H9 (cell line): ENCODE measurements at regions not wholly inside any gene's neighbourhood (a gene's known extent, or its start where the extent isn't known, plus 50 kb on each side); places are given as distances from the start of the nearest gene placed in this dataset.

Source experiments
- DNase-seq: peaks from one replicate; pipeline ENCODE4 v3.0.0-alpha.2; 2017
- H2AFZ ChIP-seq: one replicate; pipeline ENCODE4 v1.6.1; 2013; ENCODE audit warnings: mild to moderate bottlenecking, low read length, control low read depth, moderate library complexity
- H2AK5ac ChIP-seq: 2 replicates; pipeline ENCODE4 v1.6.1; 2013; ENCODE audit warnings: low read length, control low read depth, mixed read lengths; ENCODE audit not compliant: insufficient read length
- H2BK120ac ChIP-seq: one replicate; pipeline ENCODE4 v1.6.1; 2013; ENCODE audit warnings: low read depth, mild to moderate bottlenecking, low read length, control low read depth, inconsistent platforms; ENCODE audit not compliant: poor library complexity, severe bottlenecking
- H2BK12ac ChIP-seq: 2 replicates; pipeline ENCODE4 v1.6.1; 2013; ENCODE audit warnings: low read length, control low read depth, mixed read lengths, low read depth; ENCODE audit not compliant: insufficient read length
- H2BK15ac ChIP-seq: 2 replicates; pipeline ENCODE4 v1.6.1; 2013; ENCODE audit warnings: low read depth, low read length, control low read depth
- H2BK20ac ChIP-seq: one replicate; pipeline ENCODE4 v1.6.1; 2013; ENCODE audit warnings: low read depth, mild to moderate bottlenecking, low read length, control low read depth, inconsistent platforms; ENCODE audit not compliant: poor library complexity, severe bottlenecking
- H2BK5ac ChIP-seq: 2 replicates; pipeline ENCODE4 v1.6.1; 2013; ENCODE audit warnings: low read length, control low read depth, mixed read lengths; ENCODE audit not compliant: insufficient read length
- H3K14ac ChIP-seq: 2 replicates; pipeline ENCODE4 v1.6.1; 2013; ENCODE audit warnings: low read length, control low read depth; ENCODE audit not compliant: insufficient read depth
- H3K18ac ChIP-seq: 2 replicates; pipeline ENCODE4 v1.6.1; 2013; ENCODE audit warnings: low read depth, mild to moderate bottlenecking, mixed read lengths, low read length, control low read depth; ENCODE audit not compliant: insufficient read length
- H3K23ac ChIP-seq: 2 replicates; pipeline ENCODE4 v1.6.1; 2013; ENCODE audit warnings: low read length, control low read depth, mixed read lengths, low read depth; ENCODE audit not compliant: insufficient read length
- H3K23me2 ChIP-seq: 2 replicates; pipeline ENCODE4 v1.6.1; 2013; ENCODE audit warnings: low read depth, mild to moderate bottlenecking, mixed read lengths, low read length, control low read depth; ENCODE audit not compliant: insufficient read length, poor library complexity, severe bottlenecking
- H3K27ac ChIP-seq: 2 replicates; pipeline ENCODE4 v1.5.1; 2013; ENCODE audit warnings: low read length, control low read depth, mixed read lengths, low read depth; ENCODE audit not compliant: insufficient read length
- H3K27me3 ChIP-seq: 2 replicates; pipeline ENCODE4 v1.6.1; 2013; ENCODE audit warnings: low read length, control low read depth, inconsistent platforms; ENCODE audit not compliant: insufficient read depth
- H3K4ac ChIP-seq: 2 replicates; pipeline ENCODE4 v1.6.1; 2013; ENCODE audit warnings: low read depth, mild to moderate bottlenecking, control low read depth, inconsistent platforms, low read length, moderate library complexity
- H3K4me1 ChIP-seq: 2 replicates; pipeline ENCODE4 v1.6.1; 2013; ENCODE audit warnings: low read length, control low read depth, inconsistent platforms; ENCODE audit not compliant: insufficient read depth
- H3K4me2 ChIP-seq: 2 replicates; pipeline ENCODE4 v1.6.1; 2013; ENCODE audit warnings: low read length, control low read depth, mixed read lengths; ENCODE audit not compliant: insufficient read length, insufficient read depth
- H3K56ac ChIP-seq: 2 replicates; pipeline ENCODE4 v1.6.1; 2013; ENCODE audit warnings: low read depth, mild to moderate bottlenecking, mixed read lengths, low read length, control low read depth; ENCODE audit not compliant: insufficient read length
- H3K79me1 ChIP-seq: 2 replicates; pipeline ENCODE4 v1.6.1; 2013; ENCODE audit warnings: low read depth, mild to moderate bottlenecking, moderate library complexity, low read length, control low read depth, inconsistent platforms; ENCODE audit not compliant: insufficient read depth, poor library complexity, severe bottlenecking
- H3K79me2 ChIP-seq: 2 replicates; pipeline ENCODE4 v1.6.1; 2013; ENCODE audit warnings: low read length, control low read depth, inconsistent platforms; ENCODE audit not compliant: insufficient read depth
- H3K9ac ChIP-seq: 2 replicates; pipeline ENCODE4 v1.6.1; 2013; ENCODE audit warnings: low read length, control low read depth, mixed read lengths; ENCODE audit not compliant: insufficient read length; ENCODE audit errors: extremely low read depth
- H3K9me3 ChIP-seq: one replicate; pipeline ENCODE4 v1.6.1; 2013; ENCODE audit warnings: low read depth, low read length, inconsistent platforms; ENCODE audit not compliant: control insufficient read depth
- H3T11ph ChIP-seq: one replicate; pipeline ENCODE4 v1.6.1; 2013; ENCODE audit warnings: mild to moderate bottlenecking, low read length, control low read depth, inconsistent platforms
- H4K20me1 ChIP-seq: one replicate; pipeline ENCODE4 v1.6.1; 2013; ENCODE audit not compliant: control insufficient read depth, insufficient read length, insufficient read depth
- H4K5ac ChIP-seq: 2 replicates; pipeline ENCODE4 v1.6.1; 2013; ENCODE audit warnings: low read depth, mild to moderate bottlenecking, mixed read lengths, low read length, control low read depth; ENCODE audit not compliant: insufficient read length
- H4K8ac ChIP-seq: replicated peaks from 2 replicates; pipeline ENCODE4 v1.6.1; 2013; ENCODE audit warnings: low read length, control low read depth, mixed read lengths, low read depth; ENCODE audit not compliant: insufficient read length
- H4K91ac ChIP-seq: 2 replicates; pipeline ENCODE4 v1.6.1; 2013; ENCODE audit warnings: low read depth, mild to moderate bottlenecking, moderate library complexity, mixed read lengths, low read length, control low read depth; ENCODE audit not compliant: insufficient read length
- H3K27ac Mint-ChIP-seq, 3 experiments: 2 replicates in 2 of 3; 3 replicates in 1 of 3; pipeline ENCODE4 v1.8.0; 2020 to 2021; ENCODE audit warnings: mixed read lengths in 3 of 3, mild to moderate bottlenecking in 1 of 3, moderate library complexity in 1 of 3
- H3K27me3 Mint-ChIP-seq: 2 replicates; pipeline ENCODE4 v1.8.0; 2021; ENCODE audit warnings: low read depth, mild to moderate bottlenecking, moderate library complexity, mixed read lengths
- H3K36me3 Mint-ChIP-seq, 3 experiments: 2 replicates in 2 of 3; 3 replicates in 1 of 3; pipeline ENCODE4 v1.8.0; 2020 to 2021; ENCODE audit warnings: low read depth in 3 of 3, mixed read lengths in 3 of 3; ENCODE audit not compliant: insufficient read depth in 1 of 3
- H3K4me1 Mint-ChIP-seq, 2 experiments: 2 replicates each; pipeline ENCODE4 v1.8.0; 2020; ENCODE audit warnings: mixed read lengths in 2 of 2
- H3K4me3 Mint-ChIP-seq, 2 experiments: 2 replicates in 1 of 2; 3 replicates in 1 of 2; pipeline ENCODE4 v1.8.0; 2020 to 2021; ENCODE audit warnings: mild to moderate bottlenecking in 2 of 2, mixed read lengths in 2 of 2, moderate library complexity in 1 of 2
- H3K9me3 Mint-ChIP-seq, 2 experiments: 2 replicates in 1 of 2; 3 replicates in 1 of 2; pipeline ENCODE4 v1.8.0; 2020; ENCODE audit warnings: mild to moderate bottlenecking in 2 of 2, mixed read lengths in 2 of 2, moderate library complexity in 1 of 2
- CTCF ChIP-seq: fragments of 200-600 bp; sonication (generic); conservative IDR thresholded peaks from 3 replicates; pipeline ENCODE4 v1.8.0; 2021; ENCODE audit warnings: antibody characterized with exemption, mild to moderate bottlenecking
- WGBS: extraction: QIAGEN DNeasy Blood & Tissue Kit; methylation state at CpG from one replicate; pipeline ENCODE4 v1.1.7; 2013; ENCODE audit warnings: missing lambda C conversion rate, low lambda C conversion rate, mixed read lengths; ENCODE audit not compliant: insufficient read length; ENCODE audit errors: extremely low coverage; 5-methylcytosine and 5-hydroxymethylcytosine counted together

- H2AFZ ChIP-seq: no peak overlapping the region
- H3K36me3 Mint-ChIP-seq: peaks cover 2 to 6% (median 5%) of the 10 kb centered on the region in 3 experiments; a peak in 4 of 7 replicates
- peaks cover 11% of the 10 kb centered on the region for H3K27me3 Mint-ChIP-seq
- H3K9me3 Mint-ChIP-seq: peaks cover 27 to 28% of the 10 kb centered on the region in 2 experiments
- H3K4me1 ChIP-seq: no peaks in the 10 kb centered on the region
- no peak overlapping the region for H3K14ac ChIP-seq
- no peak overlapping the region for H2BK15ac ChIP-seq
- no peak overlapping the region for H4K91ac ChIP-seq
- no peak overlapping the region for H3K4me2 ChIP-seq
- H3K27ac ChIP-seq: no peak overlapping the region
- peak; percentile 35 for DNase-seq
- TF ChIP-seq CTCF: no peak
- no peak overlapping the region for H3K56ac ChIP-seq
- H3K27me3 ChIP-seq: no peaks in the 10 kb centered on the region
- no peaks in the 10 kb centered on the region for H4K20me1 ChIP-seq
- H3K23ac ChIP-seq: no peak overlapping the region
- H4K5ac ChIP-seq: no peak overlapping the region
- H3K9me3 ChIP-seq: no peaks in the 10 kb centered on the region
- no peak overlapping the region for H2BK12ac ChIP-seq
- H3K4ac ChIP-seq: no peak overlapping the region
- H3T11ph ChIP-seq: no peak overlapping the region
- H3K79me1 ChIP-seq: no peaks in the 10 kb centered on the region
- no peak overlapping the region; a peak in 1 of 7 replicates for H3K27ac Mint-ChIP-seq
- H3K9ac ChIP-seq: no peak overlapping the region
- H3K18ac ChIP-seq: no peak overlapping the region
- peaks cover 21 to 29% of the 10 kb centered on the region in 2 experiments for H3K4me1 Mint-ChIP-seq
- H3K79me2 ChIP-seq: no peaks in the 10 kb centered on the region
- no peak overlapping the region for H2BK5ac ChIP-seq
- no peak overlapping the region for H2AK5ac ChIP-seq
- WGBS: no CpG with 5 or more reads among the region's 17 CpGs
- H2BK20ac ChIP-seq: no peak overlapping the region
- no peaks in the 10 kb centered on the region for H3K23me2 ChIP-seq
- H4K8ac ChIP-seq: no peak overlapping the region
- H2BK120ac ChIP-seq: no peak overlapping the region
- no peak overlapping the region for H3K4me3 Mint-ChIP-seq
These were observed 143.4 kb downstream of the NDUFA10 start for GRCh38 chr2:239881561-239882320.
